ENCODE measurements at regions not wholly inside any gene's neighbourhood (a gene's known extent, or its start where the extent isn't known, plus 50 kb on each side); places are given as distances from the start of the nearest gene placed in this dataset.

- no peaks in the 10 kb centered on the region for H3K36me3 ChIP-seq
- H3K27me3 ChIP-seq: no peaks in the 10 kb centered on the region
- H3K4me3 ChIP-seq: no peak overlapping the region
- H3K4me1 ChIP-seq: no peaks in the 10 kb centered on the region
- no peak for ATAC-seq
- no peak for TF ChIP-seq CTCF (IDR thresholded peaks at IDR 0.05)
- DNase-seq: no peak
- H3K9me3 ChIP-seq: no peaks in the 10 kb centered on the region
- intact Hi-C loops (cut with DNase I): no loop called here
- H3K27ac ChIP-seq: no peak overlapping the region
Observed at GRCh38 chrX:40377684-40378083, 203.1 kb upstream of the ATP6AP2 start.

- TF ChIP-seq CTCF (IDR thresholded peaks at IDR 0.05): no peak
- Histone ChIP-seq H3K36me3 (no peaks in the 10 kb centered on the region), H3K9me3 (no peaks in the 10 kb centered on the region), H3K27me3 (no peaks in the 10 kb centered on the region), H3K4me3 (no peak overlapping the region), H3K27ac (no peak overlapping the region), H3K4me1 (no peaks in the 10 kb centered on the region)
- intact Hi-C loops (cut with DNase I): no loop called here
- ATAC-seq (no peak), DNase-seq (no peak)
Observed at GRCh38 chrX:40374486-40374885, 206.3 kb upstream of the ATP6AP2 start.

GRCh38 chrX:40373641-40374040 lies 207.1 kb upstream of the ATP6AP2 start:
- H3K27ac ChIP-seq: no peak overlapping the region
- H3K9me3 ChIP-seq: no peaks in the 10 kb centered on the region
- no peaks in the 10 kb centered on the region for H3K4me1 ChIP-seq
- no peak for TF ChIP-seq CTCF (IDR thresholded peaks at IDR 0.05)
- no peak overlapping the region for H3K4me3 ChIP-seq
- ATAC-seq (no peak), DNase-seq (no peak)
- H3K36me3 ChIP-seq: no peaks in the 10 kb centered on the region
- intact Hi-C loops (cut with DNase I): no loop called here
- H3K27me3 ChIP-seq: no peaks in the 10 kb centered on the region

- Histone ChIP-seq H3K36me3 (no peaks in the 10 kb centered on the region), H3K4me3 (no peak overlapping the region), H3K27ac (no peak overlapping the region), H3K4me1 (no peaks in the 10 kb centered on the region), H3K9me3 (no peaks in the 10 kb centered on the region), H3K27me3 (no peaks in the 10 kb centered on the region)
- ATAC-seq: no peak
- intact Hi-C loops (cut with DNase I): no loop called here
- no peak for TF ChIP-seq CTCF (IDR thresholded peaks at IDR 0.05)
- no peak for DNase-seq
Observed at GRCh38 chrX:40373025-40373424, 207.7 kb upstream of the ATP6AP2 start.

- no peak for ATAC-seq
- no peaks in the 10 kb centered on the region for H3K4me1 ChIP-seq
- DNase-seq: no peak
- no peaks in the 10 kb centered on the region for H3K36me3 ChIP-seq
- no peak overlapping the region for H3K4me3 ChIP-seq
- no peaks in the 10 kb centered on the region for H3K9me3 ChIP-seq
- no peaks in the 10 kb centered on the region for H3K27me3 ChIP-seq
- intact Hi-C loops (cut with DNase I): no loop called here
- no peak overlapping the region for H3K27ac ChIP-seq
- no peak for TF ChIP-seq CTCF (IDR thresholded peaks at IDR 0.05)
Observed at GRCh38 chrX:40371376-40371775, 209.4 kb upstream of the ATP6AP2 start.

All from left lung (tissue), 4 donors.